GM18505 (cell line): ENCODE measurements at regions not wholly inside any gene's neighbourhood (a gene's known extent, or its start where the extent isn't known, plus 50 kb on each side); places are given as distances from the start of the nearest gene placed in this dataset.

Experiments
- ATAC-seq: cut with Tn5 transposase; IDR thresholded peaks from one replicate; pipeline ENCODE4 v1.9.1; 2021; ENCODE audit not compliant: unreplicated experiment
- POLR2A ChIP-seq: IDR thresholded peaks from 4 replicates; pipeline ENCODE4 v1.6.1; 2011; ENCODE audit warnings: borderline replicate concordance; ENCODE audit not compliant: insufficient read depth, insufficient read length; ENCODE audit errors: extremely low read depth

GRCh38 chr13:84445776-84446175, 563.5 kb upstream of the SLITRK1 start:
- no peak for TF ChIP-seq POLR2A
- no peak for ATAC-seq

GRCh38 chr13:84443463-84443862, 561.2 kb upstream of the SLITRK1 start:
- no peak for TF ChIP-seq POLR2A
- no peak for ATAC-seq

- no peak for TF ChIP-seq POLR2A
- ATAC-seq = no peak
Measured at GRCh38 chr13:84439108-84439507, 556.8 kb upstream of the SLITRK1 start.

GRCh38 chr13:84433024-84433423, 550.8 kb upstream of the SLITRK1 start:
- no peak for TF ChIP-seq POLR2A

GRCh38 chr13:84431646-84432045, 549.4 kb upstream of the SLITRK1 start:
- ATAC-seq = no peak
- TF ChIP-seq POLR2A = no peak

More at GRCh38 chr13:84433024-84433423, 550.8 kb upstream of the SLITRK1 start:
- no peak for ATAC-seq

- no peak for TF ChIP-seq POLR2A
- no peak for ATAC-seq
Measured at GRCh38 chr13:84430446-84430845, 548.2 kb upstream of the SLITRK1 start.

- no peak for ATAC-seq
- no peak for TF ChIP-seq POLR2A
Measured at GRCh38 chr13:84430015-84430414, 547.7 kb upstream of the SLITRK1 start.

- no peak for ATAC-seq
- no peak for TF ChIP-seq POLR2A
Measured at GRCh38 chr13:84418041-84418440, 535.8 kb upstream of the SLITRK1 start.

- no peak for ATAC-seq
- no peak for TF ChIP-seq POLR2A
Measured at GRCh38 chr13:84417416-84417815, 535.1 kb upstream of the SLITRK1 start.

GRCh38 chr13:84413016-84413415, 530.7 kb upstream of the SLITRK1 start:
- no peak for ATAC-seq
- no peak for TF ChIP-seq POLR2A

GRCh38 chr13:84405286-84405685, 523.0 kb upstream of the SLITRK1 start:
- ATAC-seq = no peak

GRCh38 chr13:84400706-84401105, 518.4 kb upstream of the SLITRK1 start:
- TF ChIP-seq POLR2A = no peak
- ATAC-seq = no peak

More at GRCh38 chr13:84405286-84405685, 523.0 kb upstream of the SLITRK1 start:
- TF ChIP-seq POLR2A = no peak

- no peak for ATAC-seq
- TF ChIP-seq POLR2A = no peak
Measured at GRCh38 chr13:84399320-84400085, 517.2 kb upstream of the SLITRK1 start.

- no peak for ATAC-seq
- no peak for TF ChIP-seq POLR2A
Measured at GRCh38 chr13:84393981-84394625, 511.8 kb upstream of the SLITRK1 start.
